Hematopoietic multipotent progenitor cell treated with erythropoietin and hydrocortisone succinate and interleukin-3 and kit ligand, for 6 days (in vitro differentiated cells): ENCODE measurements at regions not wholly inside any gene's neighbourhood (a gene's known extent, or its start where the extent isn't known, plus 50 kb on each side); places are given as distances from the start of the nearest gene placed in this dataset.
"Not testable (repeated sequence)": the region's sequence is repeated elsewhere in the genome, so short reads cannot be mapped to it uniquely, and the experiment has no call there.

Source experiments
- DNase-seq: peaks from one replicate; pipeline ENCODE4 v3.0.0-alpha.2; 2015

GRCh38 chr2:239817468-239818031 lies 207.6 kb downstream of the NDUFA10 start:
- not testable (repeated sequence) for DNase-seq

- DNase-seq, result peak; percentile 36
These were observed 208.3 kb downstream of the NDUFA10 start for GRCh38 chr2:239816576-239817467.

GRCh38 chr2:239815671-239816070 lies 209.5 kb downstream of the NDUFA10 start:
- DNase-seq, result no peak

- no peak for DNase-seq
These were observed 210.1 kb downstream of the NDUFA10 start for GRCh38 chr2:239814861-239815601.

- no peak for DNase-seq
These were observed 210.9 kb downstream of the NDUFA10 start for GRCh38 chr2:239814116-239814860.

GRCh38 chr2:239813261-239814115 lies 211.7 kb downstream of the NDUFA10 start:
- no peak for DNase-seq

GRCh38 chr2:239811806-239812560 lies 213.2 kb downstream of the NDUFA10 start:
- no peak for DNase-seq

- DNase-seq, result no peak
These were observed 213.9 kb downstream of the NDUFA10 start for GRCh38 chr2:239811111-239811781.

GRCh38 chr2:239809391-239809790 lies 215.8 kb downstream of the NDUFA10 start:
- DNase-seq, result no peak

- DNase-seq, result no peak
These were observed 217.6 kb downstream of the NDUFA10 start for GRCh38 chr2:239807568-239807967.

- no peak for DNase-seq
These were observed 218.2 kb downstream of the NDUFA10 start for GRCh38 chr2:239806758-239807434.

- no peak for DNase-seq
These were observed 218.9 kb downstream of the NDUFA10 start for GRCh38 chr2:239806276-239806675.

- DNase-seq, result no peak
These were observed 219.7 kb downstream of the NDUFA10 start for GRCh38 chr2:239805414-239805813.

- no peak for DNase-seq
These were observed 220.2 kb downstream of the NDUFA10 start for GRCh38 chr2:239805043-239805329.

- no peak for DNase-seq
These were observed 220.7 kb downstream of the NDUFA10 start for GRCh38 chr2:239804161-239805042.

- no peak for DNase-seq
These were observed 221.4 kb downstream of the NDUFA10 start for GRCh38 chr2:239803766-239804115.

GRCh38 chr2:239803102-239803765 lies 221.9 kb downstream of the NDUFA10 start:
- no peak for DNase-seq

GRCh38 chr2:239802185-239802649 lies 222.9 kb downstream of the NDUFA10 start:
- no peak for DNase-seq
